SK-N-SH treated with all-trans-retinoic acid at 6 μM for 48 hours (cell line): ENCODE measurements at regions not wholly inside any gene's neighbourhood (a gene's known extent, or its start where the extent isn't known, plus 50 kb on each side); places are given as distances from the start of the nearest gene placed in this dataset.

Experiments used
- ARNTL ChIP-seq: fragments of 450-650 bp; formaldehyde crosslinking; IDR thresholded peaks from 2 replicates; pipeline ENCODE4 v1.5.0; 2020; ENCODE audit warnings: low read depth, mild to moderate bottlenecking, moderate library complexity, borderline replicate concordance
- OSR1 ChIP-seq: fragments of 250-450 bp; sonication (Bioruptor Pico); IDR thresholded peaks from 2 replicates; pipeline ENCODE4 v1.8.0; 2022; ENCODE audit warnings: moderate library complexity, mild to moderate bottlenecking, inconsistent platforms
- POU6F1 ChIP-seq: fragments of 250-450 bp; sonication (Bioruptor Pico); IDR thresholded peaks from 2 replicates; pipeline ENCODE4 v1.8.0; 2021; ENCODE audit warnings: low read depth, mild to moderate bottlenecking, moderate library complexity, borderline replicate concordance
- ZFP3 ChIP-seq: fragments of 250-450 bp; sonication (Bioruptor Pico); IDR thresholded peaks from 2 replicates; pipeline ENCODE4 v1.5.0; 2020; ENCODE audit warnings: mild to moderate bottlenecking, moderate library complexity
- ZFP30 ChIP-seq: fragments of 450-650 bp; formaldehyde crosslinking; IDR thresholded peaks from 2 replicates; pipeline ENCODE4 v1.5.0; 2022; ENCODE audit warnings: mild to moderate bottlenecking, moderate library complexity

GRCh38 chr6:54014440-54014839 is 96.8 kb upstream of the MLIP start:
- no peak for TF ChIP-seq OSR1 (CRISPR knock-in tag)
- no peak for TF ChIP-seq ARNTL
- TF ChIP-seq POU6F1 (CRISPR knock-in tag), result no peak
- no peak for TF ChIP-seq ZFP30 (CRISPR knock-in tag)
- TF ChIP-seq ZFP3 (CRISPR knock-in tag), result no peak
